Hematopoietic multipotent progenitor cell treated with erythropoietin and hydrocortisone succinate and interleukin-3 and kit ligand, for 6 days (in vitro differentiated cells): ENCODE measurements at regions not wholly inside any gene's neighbourhood (a gene's known extent, or its start where the extent isn't known, plus 50 kb on each side); places are given as distances from the start of the nearest gene placed in this dataset.
"Not testable (repeated sequence)": the region's sequence is repeated elsewhere in the genome, so short reads cannot be mapped to it uniquely, and the experiment has no call there.

Experiments used
- DNase-seq: peaks from one replicate; pipeline ENCODE4 v3.0.0-alpha.2; 2015

DNA sequence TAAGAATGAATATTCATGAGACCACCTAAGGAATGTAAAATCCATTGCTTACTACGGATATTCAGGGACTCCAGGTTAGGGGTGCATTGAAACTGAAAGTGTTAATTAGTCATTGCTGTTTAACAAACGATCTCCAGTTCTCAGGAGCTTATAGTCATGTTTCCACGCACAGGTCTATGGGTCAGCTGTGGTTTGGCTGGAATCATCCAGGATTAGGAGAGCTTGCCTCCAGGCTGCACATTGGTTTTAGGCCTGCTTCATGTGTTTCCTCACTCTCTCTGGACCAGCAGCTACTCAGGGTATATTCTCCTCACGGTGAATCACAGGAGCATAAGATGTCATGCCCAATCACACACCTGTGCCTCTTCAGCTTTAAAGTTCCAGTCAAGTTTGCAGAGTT, 98.9 kb downstream of the ATXN3L start:
- no peak for DNase-seq

DNA sequence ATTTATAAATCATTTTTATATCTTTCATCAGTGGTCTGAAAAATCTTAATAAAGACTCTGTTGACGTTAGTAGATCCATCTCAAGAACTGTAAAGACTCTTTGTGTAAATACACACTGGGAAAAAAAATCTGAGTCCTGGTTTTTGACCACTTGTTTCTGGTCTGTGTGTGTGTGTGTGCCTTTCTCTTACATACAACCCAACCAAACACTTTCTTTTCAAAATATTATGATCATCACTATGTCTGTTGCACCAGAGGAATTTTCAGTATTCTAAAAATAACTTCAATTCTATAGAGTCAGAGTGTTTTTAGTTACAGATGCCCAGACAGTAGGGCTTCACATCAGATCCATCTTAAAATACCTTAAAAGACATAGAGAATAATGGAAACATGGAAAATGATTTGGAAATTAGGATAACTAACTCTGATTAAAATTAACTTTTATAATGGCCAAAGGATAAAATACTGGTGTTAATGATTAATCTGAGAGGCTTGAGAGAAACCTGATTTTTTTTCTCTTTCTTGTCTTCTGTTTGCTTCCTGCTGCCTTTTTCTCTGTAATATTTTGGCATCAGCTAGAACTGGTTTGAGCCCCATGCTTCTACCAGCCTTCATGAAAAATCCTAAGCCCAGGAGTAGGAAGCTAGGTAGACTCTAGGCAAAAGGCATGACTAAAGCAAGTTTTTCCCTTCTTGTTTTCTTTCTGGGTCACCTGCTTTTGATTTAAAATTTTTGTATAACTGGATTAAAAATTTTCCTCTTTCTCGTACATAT, 99.7 kb downstream of the ATXN3L start:
- no peak for DNase-seq

DNA sequence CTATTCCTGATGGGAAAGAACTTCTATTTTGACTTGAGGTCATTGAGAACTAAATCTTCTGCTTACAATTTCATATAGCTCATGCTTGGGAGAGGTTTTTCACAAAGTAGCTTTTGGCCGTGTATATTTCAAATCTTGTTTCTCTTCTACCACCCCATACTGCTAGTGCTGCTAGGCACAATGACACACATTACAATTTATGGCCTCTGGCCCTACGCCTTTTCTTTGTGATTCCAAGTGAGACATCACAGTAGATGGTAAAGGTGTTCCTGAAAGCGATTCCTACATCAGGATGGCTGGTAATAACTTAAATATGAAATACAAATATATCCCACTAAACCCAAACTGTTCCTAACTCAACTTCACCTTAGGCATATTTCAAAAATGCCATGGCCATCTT, 101.1 kb downstream of the ATXN3L start:
- no peak for DNase-seq

DNA sequence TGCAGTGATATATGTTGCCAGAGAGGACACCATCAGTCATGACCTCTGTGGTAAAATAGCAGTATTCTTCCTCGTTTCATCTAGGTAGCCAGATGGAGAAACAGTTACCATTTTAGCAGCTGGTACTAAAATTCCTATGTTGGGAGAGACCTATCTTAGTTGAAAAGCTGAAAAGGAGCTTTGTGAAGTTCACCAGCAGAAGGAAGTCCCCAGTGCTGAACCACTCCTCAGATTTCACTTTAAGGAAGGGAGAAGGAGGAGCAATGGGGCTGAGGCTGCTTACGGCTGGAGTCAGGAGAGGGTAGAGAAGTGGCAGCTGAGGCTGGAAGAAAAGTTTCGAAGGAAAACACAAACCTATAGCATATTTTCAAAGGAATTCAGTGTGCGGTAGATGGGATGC, 103.7 kb downstream of the ATXN3L start:
- no peak for DNase-seq

DNA sequence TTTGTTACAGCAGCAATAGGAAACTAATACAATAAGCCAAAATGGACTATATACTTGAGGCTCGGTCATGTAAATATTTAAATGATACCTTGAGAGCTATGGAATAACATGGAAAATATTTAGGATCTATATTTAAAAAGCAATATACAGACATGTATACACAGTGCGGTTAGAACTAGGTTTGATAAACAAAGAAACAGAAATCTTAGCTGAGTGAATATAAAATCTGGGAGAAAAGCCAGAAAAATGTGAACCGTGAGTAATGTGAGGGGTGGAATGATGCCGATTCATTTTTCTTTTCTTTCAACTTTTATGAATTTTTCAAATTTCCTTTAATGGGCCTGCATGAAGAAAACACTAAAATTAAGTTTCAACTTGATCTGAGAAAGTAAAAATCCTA, 104.1 kb downstream of the ATXN3L start:
- DNase-seq, result no peak

DNA sequence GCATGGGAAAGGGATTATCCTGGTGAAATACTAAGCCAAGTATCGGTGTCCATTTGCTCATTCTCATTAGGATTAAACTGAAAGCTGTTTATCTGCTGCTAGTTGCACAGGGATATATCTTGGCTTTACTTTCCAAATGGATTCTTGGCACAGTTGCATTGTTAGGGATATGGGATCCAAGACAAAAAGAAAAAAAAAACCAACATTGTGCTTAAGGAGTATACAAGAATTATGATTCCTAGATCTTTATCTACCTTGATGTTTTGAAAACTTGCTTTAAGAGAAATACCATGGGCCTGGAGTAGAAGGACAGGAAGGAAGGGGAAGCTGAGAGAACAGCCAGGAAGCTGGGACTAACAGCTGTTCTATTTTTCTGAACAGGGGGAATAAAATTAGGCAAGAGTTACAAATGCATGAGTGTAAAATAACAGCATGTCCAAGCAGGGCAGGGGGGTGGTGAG, 107.6 kb downstream of the ATXN3L start:
- DNase-seq, result no peak

DNA sequence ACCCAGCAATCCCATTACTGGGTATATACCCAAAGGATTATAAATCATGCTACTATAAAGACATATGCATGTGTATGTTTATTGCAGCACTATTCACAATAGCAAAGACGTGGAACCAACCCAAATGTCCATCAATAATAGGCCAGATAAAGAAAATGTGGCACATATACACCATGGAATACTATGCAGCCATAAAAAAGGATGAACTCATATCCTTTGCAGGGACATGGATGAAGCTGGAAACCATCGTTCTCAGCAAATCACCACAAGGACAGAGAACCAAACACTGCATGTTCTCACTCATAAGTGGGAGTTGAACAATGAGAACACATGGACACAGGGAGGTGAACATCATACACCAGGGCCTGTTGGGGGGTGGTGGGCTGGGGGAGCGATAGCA, 109.7 kb downstream of the ATXN3L start:
- DNase-seq, result not testable (repeated sequence)

DNA sequence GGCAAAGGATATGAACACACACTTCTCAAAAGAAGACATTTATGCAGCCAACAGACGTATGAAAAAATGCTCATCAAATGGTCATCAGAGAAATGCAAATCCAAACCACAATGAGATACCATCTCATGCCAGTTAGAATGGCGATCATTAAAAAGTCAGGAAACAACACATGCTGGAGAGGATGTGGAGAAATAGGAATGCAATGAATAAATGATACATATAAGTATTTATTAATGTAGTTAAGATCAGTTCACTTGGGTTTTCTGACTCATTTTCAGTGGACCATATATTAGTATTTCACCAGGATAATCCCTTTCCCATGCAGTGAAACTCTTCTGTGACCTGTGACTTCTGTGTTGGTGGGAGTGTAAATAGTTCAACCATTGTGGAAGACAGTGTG, 110.1 kb downstream of the ATXN3L start:
- DNase-seq, result not testable (repeated sequence)

DNA sequence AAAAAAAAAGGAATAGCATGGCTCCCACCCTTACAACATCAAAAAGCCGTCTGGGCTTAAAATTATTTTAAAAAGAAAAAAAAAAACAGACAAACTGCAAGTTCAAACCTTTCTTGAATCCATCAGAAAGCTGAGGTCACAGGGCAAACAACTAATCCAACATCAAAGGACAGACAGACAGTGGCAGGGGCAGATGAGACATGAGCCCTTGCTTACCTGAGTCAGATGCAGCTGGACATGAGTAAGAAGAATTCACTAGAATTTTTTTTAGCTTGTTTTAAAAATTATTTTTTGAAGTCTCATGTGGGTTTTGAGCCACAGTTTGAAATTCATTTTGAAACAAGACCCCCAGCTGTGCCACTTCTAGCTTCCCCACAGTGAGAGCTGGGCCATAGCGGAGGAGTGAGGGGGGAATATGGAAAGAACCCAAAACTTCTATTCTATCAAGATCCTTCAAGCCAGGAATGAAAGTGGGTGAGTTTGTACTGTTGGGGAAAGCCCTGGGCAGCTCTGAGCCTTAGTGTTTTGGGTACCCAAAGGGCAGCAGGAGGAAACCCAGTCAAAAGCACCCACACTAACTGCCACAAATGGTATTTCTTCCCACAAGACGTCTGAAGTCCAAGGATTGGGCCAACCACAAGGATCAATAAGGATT, 111.4 kb downstream of the ATXN3L start:
- DNase-seq, result no peak

DNA sequence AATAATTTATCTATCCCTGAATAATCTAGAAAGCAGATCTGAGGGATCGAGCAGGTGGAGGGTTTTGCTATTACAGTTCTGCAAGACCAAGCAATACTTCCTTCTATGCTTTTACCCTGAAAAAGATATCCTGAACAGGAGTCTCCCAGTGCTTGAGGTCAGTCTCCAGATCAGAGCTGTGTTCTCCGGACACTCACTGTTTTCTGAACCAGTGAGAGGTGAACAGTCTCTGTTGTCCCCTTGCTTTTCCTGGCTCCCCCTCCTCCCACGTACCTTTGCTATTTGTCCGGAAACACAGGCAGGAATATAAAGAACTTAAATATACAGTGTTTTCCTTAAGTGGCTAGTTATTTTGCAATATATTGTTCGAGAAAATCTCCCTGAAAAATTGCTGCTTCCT, 116.6 kb downstream of the ATXN3L start:
- DNase-seq, result no peak

DNA sequence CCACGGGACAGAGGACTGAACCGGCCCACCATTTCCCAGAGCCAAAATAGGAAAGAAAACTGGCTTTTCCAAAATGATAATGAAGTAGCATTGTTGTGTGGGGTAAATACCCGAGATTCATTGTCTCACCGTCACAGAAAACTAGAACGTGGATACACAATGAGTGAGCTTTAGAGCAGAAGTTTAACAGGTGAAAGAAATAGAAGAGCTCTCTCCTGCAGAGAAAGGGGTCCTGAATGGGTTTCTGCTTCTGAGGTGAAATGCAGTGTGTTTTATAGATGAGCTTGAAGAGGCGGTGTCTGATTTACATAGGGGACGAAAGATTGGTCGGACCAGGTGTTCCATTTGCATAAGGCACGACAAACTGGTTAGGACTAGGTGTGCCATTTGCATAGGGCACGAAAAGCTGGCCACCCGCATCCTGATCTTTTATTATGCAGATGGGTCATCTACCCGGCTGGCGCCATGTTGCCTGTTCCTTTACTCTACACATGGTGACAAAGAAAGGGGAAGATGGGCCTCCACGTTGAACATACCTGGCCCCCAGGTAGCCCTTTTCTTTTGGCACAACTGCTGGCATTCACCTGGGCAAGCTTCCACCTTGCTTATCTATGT, 118.1 kb downstream of the ATXN3L start:
- no peak for DNase-seq

DNA sequence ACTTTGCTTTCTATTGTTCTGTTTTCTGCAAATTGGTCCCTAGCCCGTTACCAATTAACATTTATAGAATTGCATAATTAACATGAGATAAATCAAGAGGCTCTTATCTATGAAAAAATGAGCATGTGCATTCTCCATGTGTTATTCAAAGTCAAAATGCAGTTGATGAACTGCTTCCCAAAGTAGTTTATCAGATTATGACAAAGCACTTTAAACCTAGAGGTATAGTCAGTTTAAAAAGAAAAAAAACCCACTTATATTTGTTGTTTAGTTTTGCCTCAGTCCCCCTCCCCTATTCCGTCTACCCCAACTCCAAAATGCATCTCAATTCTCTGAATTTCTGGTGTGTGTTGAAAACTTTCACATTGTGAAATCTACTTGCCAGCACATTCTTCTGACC, 119.5 kb downstream of the ATXN3L start:
- no peak for DNase-seq

DNA sequence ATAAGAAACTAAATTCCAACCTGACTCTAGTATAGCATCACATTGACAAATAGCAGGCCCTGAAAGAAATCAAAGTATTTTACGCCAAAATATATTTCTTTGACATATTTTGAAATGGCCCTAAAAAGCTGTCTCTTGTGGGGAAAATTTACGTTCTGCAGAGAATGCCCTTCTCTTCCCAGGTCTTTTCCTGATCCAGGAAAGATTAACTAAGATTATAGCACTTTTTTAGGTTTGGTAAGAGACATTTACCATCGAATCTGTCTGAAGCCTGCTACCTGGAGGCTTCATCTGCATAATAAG, 121.1 kb downstream of the ATXN3L start:
- DNase-seq, result no peak

DNA sequence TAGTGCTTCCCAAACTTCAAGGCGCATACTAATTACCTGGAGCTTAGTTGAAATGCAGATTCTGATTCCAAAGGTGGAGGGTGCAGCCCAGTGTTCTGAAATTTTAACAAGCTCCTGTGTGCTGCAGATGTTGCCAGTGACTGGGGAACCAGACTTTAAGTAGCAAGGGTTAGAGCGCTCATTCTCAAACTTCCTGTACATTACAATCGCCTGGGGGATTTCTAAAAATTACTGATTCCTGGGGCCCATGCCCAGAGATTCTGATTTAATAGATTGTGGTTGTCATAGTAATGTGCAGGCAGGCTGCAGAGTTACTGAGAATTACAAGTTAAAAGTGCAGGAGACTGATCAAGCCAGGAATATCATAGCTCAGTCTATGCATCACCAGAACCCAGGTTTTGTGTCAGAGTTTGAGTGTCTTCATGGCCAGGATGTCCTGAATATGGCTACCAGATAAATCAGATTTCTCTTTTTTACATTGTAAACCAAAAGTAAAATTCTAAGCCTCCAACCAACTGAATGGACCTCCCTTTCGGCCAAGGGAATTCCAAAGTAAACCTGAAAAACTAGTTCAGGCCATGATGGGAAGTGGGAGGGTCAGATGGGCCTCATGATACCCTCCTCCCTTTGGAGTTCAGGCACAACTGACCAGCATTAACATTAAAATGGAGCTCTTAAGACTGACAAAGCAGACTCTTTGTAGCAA, 121.6 kb downstream of the ATXN3L start:
- DNase-seq, result no peak

DNA sequence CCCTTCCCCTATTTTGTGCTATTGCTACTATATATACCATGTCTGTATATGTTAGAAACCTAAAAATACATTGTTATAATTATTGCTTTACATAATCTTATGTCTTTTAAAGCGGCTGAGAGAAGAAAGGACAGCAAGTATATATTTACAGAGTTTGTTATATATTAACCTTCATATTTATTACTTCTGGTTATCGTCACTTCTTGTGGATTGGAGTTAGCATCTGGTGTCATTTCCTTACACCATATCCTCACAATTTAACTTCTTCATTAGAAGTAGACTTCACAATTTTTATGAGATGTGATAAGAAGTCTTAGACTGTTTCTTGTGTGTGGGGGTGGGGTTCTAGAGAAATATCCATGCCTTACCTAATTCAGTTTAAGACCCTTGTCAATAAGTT, 123.1 kb downstream of the ATXN3L start:
- no peak for DNase-seq

DNA sequence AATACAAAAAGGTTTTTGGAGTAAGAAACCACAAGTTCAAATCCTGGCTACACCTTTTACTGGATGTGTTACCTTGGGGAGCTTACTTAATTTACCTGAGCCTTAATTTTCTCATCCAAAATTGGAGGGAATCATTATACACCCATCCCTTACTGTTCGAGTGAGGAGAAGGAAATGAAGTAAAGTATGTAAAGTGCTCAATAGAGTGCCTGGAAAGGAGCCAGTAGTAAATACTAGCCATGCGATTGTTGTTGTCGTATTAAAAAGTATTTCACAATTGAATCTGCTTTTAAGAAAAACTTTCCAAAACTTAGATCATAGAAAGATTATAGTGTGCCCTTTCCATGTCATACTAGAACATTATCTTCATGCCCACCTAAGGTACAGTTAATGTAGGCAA, 124.5 kb downstream of the ATXN3L start:
- no peak for DNase-seq

DNA sequence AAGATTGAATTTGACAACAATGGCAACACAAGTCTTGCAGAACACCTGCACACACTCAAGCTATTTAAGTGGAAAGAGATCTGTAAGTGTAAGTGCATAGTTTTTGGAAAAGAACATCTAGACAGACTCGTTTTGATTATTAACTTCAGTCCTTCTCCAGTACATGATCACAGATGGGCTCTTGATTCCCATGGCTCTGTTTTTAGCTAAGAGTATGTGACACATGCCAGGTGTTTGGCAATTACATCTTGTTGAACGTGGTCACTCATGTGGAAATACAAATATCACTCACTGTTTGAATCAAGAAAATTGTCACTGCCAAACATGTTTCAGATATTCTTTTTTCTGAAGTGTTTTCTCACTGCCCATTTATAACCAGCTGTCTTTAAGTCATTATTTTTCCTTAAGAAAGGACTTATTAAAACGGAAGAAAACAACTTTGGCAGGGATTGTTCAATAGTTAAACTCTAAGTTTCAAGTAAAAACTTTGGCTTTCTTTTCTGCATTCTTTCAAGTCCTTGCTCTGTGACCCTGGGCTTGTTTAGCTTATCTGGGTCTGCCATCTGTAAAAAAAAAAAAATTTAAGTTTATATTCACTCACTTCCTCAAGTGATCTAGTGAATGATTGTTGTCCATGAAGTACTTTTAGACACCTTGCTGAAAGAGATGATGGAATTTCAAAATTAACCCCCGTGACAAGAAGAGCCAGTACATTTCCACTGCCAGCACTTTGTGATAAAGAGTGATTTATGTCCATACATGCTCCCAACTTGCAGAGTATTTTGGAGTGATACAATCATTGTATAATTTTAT, 125.4 kb downstream of the ATXN3L start:
- no peak for DNase-seq

DNA sequence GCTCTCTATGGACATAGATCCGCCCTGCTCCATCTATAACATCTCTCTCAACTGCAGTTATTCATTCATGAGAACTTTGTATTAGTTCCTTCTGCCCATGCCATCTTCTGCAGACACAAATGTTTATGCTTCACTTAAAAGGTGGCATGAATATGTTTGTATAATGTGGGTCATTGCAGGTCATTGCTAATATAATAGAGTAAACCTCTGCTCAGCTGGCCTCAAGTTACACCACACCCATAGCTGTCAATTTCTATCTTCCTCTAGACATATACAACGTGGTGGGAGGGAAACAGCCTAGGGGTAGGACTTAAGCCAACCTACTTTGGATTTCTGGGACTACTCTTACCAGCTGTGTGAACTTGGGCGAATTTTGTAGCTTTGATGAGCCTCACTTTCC, 129.8 kb downstream of the ATXN3L start:
- no peak for DNase-seq

DNA sequence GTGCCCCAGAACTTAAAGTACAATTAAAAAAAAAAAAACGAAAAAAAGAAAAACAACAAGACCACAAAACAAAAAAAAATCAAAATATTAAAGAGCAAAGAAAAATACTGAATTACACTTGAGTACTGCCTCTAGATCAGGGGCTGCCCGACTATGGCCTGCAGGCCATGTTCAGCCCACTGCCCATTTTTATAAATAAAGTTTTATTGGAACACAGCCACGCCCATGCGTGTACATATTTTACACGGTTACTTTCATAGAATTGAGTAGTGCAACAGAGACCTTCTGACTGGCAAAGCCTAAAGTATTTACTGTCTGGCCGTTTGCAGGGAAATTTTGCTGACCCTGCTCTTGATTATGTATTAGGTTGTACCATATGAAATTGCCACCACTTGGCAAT, 130.5 kb downstream of the ATXN3L start:
- no peak for DNase-seq

DNA sequence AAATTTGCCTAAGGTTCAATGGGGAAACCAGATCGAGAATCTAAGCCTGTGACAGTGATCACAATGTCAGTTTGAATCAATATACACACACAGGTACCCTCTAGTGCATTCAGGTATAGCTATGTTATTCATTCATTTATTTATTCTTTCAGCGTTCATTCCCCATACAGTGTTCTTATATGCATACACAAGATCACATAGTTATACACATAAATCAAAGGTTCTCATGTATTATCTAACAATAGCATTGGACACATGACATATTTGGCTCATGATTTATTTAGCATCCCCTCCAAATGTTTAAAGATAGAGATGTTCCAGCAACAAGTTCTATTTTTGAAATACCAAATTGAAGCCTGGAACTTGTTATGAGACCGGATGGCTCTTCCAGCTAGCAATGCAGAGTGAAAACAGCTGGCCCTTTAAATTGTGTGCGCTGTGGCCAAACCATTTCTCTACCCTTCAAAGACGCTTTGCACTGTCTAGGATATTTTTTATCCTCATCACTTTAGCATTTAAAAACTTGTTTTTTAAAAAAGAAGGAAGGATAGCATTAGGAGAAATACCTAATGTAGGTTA, 131.0 kb downstream of the ATXN3L start:
- no peak for DNase-seq

DNA sequence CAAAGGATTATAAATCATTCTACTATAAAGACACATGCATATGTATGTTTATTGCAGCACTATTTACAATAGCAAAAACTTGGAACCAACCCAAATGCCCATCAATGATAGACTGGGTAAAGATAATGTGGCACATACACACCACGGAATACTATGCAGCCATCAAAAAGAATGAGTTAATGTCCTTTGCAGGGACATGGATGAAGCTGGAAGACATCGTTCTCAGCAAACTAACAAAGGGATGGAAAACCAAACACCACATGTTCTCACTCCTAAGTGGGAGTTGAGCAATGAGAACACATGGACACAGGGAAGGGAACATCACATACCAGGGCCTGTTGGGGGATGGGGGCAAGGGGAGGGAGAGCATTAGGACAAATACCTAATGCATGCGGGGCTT, 133.2 kb downstream of the ATXN3L start:
- not testable (repeated sequence) for DNase-seq

DNA sequence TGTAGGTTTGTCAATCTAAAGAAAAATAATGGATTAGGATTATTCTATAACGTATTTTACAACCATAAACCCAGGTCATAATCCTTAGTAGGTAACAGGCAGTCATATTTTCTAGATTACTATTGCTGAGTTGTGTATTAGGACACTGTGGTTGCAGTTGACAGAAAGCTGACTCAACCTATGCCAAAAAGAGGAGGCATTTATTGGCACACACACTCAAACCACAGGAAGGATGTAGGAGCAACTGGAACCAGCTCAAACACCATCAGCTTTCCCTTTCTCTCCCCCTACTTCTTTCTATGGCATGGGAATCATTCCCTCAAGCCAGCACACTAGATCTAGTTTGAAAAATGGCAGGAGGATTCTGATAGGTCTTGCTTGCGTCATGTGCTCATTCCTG, 136.4 kb upstream of the FAM9C start:
- DNase-seq, result no peak

DNA sequence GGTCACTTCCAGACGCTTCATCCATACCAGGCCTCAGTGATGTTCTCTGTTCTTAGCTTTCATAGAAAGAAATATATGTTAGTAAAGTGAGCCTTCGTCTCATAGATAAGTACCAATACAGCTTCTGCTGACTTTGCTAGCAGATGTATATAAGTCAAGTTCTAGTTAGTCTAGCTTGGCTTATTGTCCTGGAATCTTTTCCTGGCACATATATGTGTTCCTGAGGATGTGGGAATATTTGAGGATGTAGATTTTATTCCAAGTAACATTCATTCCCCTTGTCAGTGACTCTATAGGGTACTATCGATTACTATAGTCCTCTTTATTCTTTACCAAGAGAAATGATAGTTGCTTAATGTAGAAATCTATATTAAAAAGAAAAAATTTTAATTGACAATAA, 135.2 kb upstream of the FAM9C start:
- no peak for DNase-seq
